HK-2 (cell line): ENCODE measurements at regions not wholly inside any gene's neighbourhood (a gene's known extent, or its start where the extent isn't known, plus 50 kb on each side); places are given as distances from the start of the nearest gene placed in this dataset.
"Not testable (repeated sequence)": the region's sequence is repeated elsewhere in the genome, so short reads cannot be mapped to it uniquely, and the experiment has no call there.

ENCODE experiments used
- DNase-seq: peaks from one replicate; pipeline ENCODE4 v3.0.0-alpha.2; 2018; ENCODE audit not compliant: unreplicated experiment

DNA sequence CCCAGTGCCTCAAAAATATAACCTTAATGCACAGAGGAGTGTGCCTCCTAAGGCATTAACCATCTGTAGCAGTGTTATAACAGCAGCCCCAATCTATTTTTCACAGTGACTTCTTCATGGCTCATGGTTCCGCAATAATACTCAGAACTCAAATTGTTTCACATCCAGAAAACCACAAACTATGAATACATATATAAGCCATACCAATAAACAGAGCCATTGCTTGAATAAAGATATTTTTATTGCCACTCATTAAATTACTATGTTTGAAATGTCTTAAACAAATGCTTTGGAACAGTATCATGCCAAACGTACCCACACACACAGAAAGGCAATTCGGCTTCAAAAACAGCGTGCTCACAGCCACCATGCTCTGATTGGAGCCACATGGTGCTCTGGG, 629.3 kb upstream of the NRP1 start:
- DNase-seq, result no peak

DNA sequence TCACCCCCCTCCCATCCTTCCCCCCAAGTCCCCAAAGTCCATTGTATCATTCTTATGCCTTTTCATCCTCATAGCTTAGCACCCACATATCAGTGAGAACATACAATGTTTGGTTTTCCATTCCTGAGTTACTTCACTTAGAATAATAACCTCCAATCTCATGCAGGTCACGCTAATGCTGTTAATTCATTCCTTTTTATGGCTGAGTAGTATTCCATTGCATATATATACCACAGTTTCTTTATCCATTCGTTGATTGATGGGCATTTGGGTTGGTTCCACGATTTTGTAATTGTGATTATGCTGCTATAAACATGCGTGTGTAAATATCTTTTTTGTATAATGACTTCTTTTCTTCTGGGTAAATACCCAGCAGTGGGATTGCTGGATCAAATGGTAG, 621.9 kb upstream of the NRP1 start:
- not testable (repeated sequence) for DNase-seq

DNA sequence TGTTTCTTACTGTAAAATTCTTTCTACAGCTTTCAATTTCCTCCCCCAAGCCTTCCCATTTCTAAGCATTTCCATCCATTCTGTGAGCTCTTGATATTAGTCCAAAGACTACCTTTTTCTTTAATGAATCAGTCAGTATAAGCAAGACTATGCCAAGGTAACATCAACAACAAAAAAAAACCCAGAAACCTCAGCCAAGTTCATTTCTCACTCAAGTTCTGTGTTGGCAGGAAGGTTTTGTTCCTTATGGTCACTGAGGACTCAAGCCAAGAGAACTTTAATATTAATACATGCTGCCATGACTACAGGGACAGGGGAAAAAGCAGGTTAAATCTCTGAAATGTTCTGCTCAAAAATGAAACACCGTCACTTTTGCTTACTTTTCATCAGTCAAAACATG, 621.2 kb upstream of the NRP1 start:
- DNase-seq, result no peak

DNA sequence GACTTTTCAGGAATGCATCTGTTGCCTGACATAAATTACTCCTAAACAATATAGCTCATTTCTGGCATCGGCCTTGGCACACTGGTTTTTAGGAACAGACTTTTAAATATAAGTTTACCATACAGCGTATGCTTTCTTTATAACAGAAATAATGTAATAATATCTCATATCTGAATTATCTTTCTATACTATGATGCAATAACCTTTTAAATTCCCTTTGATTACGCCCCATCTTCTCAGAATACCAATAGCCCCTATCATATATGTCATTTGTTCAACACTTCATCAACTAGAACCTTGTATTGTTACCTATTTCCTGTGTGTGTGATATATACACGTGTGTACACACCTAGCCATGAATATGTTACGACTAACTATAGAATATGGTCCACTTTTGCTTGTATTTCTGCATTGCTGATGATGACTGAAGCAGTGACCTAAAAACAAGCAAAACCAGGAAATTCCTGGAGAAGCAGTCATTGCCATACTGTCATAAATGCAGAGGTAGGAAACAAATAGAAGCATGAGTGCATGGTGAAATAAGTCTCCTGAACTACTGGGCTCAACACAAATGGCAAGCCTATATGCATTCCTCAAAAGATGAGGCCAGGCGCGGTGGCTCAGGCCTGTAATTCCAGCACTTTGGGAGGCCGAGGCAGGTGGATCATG, 618.4 kb upstream of the NRP1 start:
- no peak for DNase-seq

DNA sequence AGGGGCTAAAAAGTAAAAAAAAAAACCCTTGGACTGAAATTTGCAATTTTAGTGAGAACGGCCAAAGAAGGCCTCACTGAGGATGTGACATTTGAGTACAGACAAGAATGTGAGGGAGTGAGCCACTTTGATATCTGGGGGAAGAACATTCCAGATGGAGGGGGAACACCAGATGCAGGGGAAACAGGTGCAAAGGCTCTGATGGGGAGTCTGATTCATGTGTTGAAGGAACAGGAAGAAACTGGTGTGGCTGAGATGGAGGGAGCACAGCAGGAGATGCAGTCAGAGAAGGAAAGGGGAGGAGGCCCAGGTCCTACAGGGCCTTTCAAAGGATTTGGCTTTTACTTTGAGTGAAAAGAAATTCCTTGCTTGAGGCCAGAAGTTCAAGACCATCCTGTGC, 615.7 kb upstream of the NRP1 start:
- no peak for DNase-seq

DNA sequence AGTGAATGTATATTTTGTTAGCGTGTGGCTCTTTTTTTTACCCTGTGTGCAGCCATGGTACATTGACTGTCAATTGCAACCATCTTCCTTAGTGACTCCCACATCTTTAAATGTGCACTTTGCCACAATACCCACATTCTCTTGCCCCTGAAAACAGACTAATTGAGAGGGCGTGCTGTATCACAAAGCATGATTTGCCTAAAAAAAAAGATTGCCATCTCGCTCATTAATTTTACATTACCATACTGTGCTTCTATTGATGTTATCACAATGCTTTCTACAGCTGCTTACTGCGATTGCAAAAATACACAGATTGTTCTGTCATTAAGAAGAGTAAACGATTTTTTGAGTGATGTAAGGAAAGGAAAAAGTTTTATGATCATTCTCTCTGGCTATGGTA, 613.1 kb upstream of the NRP1 start:
- no peak for DNase-seq

DNA sequence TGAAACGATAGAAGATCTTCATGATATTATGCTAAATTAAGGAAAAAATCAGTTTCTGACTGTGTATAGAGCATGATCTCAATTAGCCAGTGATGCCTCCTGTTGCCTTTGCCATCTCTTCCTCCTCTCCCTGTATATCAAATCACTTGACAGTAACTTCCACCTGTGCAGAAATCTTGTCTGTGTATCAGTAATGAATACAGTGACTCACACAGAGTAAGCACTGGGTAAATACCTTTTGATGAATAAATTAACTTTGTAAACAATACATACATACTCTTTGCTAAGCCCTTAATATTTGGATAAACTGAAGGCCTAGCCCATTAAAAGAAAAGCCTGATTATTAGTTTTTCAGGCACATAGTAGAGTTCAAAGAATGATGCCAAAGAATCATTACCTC, 610.6 kb upstream of the NRP1 start:
- DNase-seq, result no peak

DNA sequence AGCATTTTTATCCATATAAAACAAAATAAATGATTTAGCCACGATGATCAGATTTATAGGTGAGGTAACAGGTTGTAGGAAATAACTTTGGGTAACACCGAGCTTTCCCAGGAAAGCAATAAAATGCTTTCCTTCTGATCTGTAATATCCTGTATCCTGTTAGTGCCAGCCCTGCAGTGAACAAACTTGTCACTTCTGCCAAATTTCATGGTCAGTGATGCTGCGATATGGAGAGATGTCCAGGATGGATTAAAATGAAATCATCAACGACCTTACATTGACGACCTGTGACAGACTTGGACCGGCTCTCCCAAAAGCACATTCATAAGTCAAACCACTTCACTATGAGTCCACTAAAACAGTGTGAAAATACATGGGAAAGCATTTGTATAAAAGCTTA, 608.0 kb upstream of the NRP1 start:
- no peak for DNase-seq

DNA sequence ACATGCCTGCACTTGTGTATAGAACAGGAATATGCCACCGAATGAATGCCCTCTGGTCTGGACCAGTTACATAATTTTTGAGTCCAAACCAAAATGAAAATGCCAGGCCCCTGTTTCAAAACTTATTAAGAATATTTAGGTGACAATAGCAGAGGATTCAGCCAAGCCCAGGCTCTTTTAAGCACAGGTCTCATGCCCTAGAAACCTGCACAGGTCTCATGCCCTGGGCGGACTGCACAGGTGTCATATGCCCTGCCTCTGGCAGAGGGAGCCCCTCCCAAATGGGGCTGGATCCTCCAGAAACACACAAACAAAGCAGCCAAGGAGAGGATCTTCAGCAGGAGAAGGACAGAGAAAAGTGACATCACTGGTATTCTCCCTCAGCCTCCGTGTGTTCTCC, 605.4 kb upstream of the NRP1 start:
- no peak for DNase-seq

DNA sequence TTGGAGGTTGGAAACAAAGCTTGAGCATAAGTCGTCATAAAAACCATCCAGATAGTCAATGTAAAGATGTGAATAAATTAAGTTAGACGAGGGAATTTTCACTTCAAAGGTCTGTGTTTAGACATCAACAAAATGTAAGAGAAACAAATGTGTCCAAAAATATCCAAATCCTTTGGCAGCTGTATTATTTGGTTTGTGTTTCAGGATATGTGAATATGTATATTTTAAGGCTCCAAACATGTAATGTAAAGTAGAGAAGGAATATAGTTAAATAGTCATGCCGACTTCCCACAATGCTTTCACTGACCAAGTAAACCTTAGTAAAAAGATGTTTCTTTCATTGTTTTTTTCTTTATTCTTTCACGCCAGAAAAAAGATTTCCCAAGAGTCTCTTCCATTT, 604.9 kb upstream of the NRP1 start:
- DNase-seq, result no peak

DNA sequence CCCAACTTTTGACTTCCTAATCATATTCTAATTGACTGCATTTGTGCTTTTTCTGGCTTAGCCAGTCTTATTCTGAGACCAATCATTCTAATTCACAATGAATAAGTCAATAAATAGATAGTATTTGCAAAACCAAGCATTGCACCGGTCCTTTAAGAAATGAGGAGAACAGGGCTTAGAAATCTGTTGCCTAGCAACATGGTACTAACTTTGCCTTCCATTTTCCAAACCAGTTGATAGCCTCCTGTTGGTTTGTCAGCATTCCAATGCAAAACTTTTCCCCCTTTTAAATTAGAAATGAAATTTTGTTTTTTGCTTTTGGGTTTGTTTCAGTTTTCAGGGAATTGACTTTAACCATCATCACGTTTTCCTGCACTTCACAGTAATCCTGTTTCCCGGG, 603.5 kb upstream of the NRP1 start:
- DNase-seq, result no peak

DNA sequence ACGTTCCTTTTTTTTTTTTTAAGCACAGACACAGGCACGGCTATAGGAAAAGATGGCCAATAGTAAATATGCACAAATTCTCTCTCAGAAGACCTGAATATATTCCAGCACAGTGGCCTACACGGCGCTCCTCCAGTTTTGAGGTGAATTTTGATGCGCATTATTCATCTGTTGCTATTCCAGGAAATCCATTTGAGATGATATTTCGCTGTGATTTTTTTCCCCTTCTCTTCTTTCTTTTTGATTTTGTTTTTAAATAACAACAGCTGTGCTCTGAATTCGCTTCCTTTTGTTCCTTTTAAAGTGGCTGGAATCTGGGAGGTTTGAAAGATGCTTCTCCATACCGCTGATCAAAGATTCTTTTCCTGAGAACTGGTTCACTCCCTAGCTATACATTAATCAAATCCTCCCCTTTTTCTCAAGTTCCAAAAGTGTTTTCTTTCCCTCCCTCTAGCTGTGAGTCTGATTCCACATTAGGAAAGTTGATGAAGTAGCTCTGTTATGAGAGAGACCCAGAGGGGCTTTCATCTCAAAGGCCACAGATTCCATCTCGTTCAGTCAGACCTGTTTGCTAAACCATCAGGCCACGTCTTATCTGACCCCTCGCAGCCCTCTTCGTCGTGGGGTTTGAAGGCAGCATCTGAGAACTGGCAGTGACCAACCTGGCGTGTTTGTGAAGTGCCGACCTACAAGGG, 602.7 kb upstream of the NRP1 start:
- DNase-seq, result no peak

DNA sequence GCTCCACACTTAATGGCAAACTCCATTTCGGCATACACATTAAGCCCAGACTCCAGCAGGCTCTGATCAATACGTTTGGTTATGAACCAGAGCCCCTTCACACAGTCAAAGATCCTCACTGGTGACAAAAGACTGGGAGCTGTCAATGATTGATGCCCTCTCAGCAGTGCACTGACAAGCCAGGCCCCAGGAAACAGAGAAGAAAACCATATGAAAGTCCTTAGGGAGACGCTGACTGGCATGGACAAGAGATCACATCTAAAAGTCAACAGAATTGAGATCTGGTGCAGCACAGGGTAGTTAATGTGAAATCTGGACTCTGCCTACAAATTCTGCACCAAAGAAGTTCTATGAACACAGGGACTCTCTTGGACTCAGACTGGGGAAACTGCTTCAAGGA, 600.9 kb upstream of the NRP1 start:
- DNase-seq, result no peak

DNA sequence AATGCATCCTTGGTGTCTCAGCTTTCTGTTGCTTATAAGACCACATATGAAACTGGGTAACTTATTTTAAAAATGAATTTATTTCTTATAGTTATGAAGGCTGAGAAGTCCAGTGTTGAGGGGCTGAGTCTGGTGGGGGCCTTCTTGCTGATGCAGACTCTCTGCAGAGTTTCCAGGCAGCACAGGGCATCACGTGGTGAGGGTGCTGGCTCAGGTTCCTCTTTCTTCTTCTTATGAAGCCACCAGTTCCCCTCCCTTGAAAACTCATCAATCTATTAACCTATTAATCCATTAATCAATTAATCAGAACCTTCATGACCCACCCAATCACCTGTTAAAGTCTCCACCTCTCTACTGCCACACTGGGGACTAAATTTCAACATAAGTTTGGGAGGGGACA, 595.6 kb upstream of the NRP1 start:
- no peak for DNase-seq

DNA sequence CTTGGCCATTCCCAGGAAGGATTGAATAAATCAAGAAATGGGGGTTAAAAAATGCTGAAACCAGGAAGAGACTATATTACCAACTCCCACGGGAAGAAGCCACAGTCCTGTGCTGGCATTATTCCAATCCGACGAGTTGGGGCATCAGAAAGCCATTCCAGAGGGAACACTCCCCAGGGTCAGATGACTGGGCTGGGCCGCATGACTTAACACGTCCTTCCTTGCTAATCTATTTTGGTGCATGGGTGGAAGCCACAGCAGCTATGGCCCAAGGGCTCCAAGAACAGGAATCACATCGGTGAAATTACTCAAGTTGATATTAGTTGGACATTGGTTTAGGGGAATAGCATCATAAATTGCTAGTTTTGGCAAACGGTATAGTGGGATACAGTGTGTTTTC, 592.9 kb upstream of the NRP1 start:
- peak; percentile 25 for DNase-seq

DNA sequence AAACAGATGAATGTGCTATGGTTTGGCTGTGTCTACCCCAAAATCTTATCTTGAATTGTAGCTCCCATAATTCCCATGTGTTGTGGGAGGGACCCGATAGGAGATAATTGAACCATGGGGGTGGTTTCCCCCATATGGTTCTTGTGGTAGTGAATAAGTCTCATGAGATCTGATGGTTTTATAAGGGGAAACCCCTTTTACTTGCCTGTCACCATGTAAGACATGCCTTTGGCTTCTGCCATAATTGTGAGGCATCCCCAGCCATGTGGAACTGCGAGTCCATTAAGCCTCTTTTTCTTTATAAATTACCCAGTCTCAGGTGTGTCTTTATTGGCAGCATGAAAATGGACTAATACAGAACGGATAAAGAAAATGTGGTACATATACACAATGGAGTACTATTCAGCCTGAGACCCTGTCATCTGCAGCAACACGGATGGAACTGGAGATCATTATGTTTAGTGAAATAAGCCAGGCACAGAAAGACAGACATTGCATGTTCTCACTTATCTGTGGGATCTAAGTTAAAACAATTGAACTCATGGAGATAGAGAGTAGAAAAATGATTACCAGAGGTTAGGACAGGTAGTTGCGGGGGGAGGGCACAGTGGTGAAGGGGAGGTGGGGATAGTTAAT, 587.6 kb upstream of the NRP1 start:
- no peak for DNase-seq

DNA sequence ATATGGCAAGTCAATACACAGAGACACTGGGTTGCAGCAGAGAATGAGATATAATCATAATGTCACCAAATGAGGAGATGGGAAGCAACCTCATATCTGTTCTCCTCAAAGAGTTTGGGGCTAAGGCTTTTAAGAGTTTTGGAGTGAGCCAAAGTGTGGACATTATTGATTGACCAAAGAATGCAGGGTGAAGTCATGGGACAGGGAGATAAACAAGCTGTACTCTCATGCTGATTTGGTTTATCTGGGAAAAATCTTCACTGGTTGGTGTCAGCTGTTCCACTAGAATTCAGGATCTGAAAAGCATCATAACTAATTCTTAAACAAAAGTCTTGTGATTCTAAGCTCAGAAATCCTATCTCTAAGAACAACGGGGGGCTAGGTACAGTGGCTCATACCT, 585.9 kb upstream of the NRP1 start:
- no peak for DNase-seq

DNA sequence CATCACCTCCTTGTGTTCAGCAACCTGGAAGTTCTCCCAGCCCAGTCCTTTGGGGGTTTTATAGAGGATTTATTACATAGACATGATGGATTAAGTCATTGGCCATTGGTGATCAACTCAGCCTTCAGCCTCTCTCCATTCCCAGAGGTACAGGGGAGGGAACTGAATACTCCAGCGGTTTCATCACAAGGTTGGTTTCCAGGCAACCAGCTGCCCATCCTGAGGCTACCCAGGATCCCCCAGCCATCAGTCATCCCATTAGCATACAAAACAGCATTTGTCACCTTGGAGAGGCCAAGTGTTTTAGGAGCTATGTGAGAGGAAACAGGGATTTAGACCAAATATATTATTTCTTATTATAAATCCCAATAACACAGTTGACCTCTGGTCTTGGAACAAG, 584.8 kb upstream of the NRP1 start:
- DNase-seq, result no peak

DNA sequence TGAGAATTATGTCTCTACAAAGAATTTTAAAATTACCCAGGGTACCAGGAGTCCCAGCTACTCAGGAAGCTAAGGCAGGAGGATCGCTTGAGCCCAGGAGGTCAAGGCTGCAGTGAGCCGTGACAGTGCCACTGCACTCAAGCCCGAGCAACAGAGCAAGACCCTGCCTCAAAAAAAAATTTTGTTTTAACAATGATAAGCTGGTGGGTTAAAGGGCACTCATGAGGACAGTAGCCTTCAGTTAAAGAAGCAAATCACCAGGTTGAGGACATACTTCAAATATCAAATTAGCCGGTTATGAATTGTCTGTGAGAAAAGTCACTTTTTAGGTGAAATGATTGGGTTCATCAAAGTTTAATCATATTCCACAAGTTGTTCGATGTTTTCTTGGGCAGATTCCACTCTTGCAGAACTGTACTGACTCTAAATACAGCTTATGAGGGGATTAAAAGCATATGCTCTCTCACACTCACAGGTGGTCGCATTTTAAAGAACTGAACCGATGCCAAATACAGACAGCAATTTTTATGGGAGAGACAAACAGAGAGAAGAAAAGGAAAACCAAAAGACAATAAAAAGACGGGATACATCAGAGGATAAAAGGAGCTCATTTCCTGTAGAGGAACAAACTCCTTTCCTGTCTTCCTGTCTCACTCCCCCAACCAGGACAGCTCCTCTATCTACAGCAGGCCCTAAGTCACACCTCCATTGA, 582.8 kb upstream of the NRP1 start:
- no peak for DNase-seq

DNA sequence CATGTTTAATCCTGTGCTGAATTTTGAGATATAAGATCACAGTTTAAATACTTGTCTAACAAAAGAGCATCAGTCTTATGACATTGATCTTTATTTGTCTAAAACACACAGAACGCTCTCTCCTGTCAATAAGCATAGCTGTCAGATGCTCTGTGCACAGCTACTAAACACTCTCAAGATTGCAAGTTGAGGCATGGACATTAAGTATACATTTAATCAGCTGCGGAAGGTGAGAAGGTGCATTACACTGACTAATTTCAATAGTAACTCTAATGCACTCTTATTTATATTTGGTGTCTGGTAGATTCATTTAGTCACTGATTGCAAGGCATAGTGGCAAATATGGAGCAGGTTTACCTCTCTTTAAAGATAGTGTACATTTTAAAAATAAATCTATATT, 580.3 kb upstream of the NRP1 start:
- no peak for DNase-seq

DNA sequence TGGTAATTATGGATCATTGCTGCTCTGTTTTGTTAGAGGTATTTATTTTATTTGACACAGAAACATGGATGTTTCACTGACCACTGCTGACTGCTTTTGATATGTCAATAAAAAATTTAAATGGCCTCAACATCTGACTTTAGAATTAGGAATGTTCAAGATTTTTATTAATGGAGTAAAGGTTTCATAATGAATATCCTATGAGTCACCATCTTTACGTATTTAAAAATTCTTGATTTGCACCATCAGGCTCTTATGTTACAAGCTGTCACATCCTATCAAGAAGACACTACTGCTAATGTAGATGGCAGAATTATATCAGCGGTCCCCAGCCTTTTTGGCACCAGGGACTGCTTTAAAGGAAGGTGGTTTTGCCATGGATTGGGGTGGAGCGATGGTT, 578.7 kb upstream of the NRP1 start:
- DNase-seq, result no peak

DNA sequence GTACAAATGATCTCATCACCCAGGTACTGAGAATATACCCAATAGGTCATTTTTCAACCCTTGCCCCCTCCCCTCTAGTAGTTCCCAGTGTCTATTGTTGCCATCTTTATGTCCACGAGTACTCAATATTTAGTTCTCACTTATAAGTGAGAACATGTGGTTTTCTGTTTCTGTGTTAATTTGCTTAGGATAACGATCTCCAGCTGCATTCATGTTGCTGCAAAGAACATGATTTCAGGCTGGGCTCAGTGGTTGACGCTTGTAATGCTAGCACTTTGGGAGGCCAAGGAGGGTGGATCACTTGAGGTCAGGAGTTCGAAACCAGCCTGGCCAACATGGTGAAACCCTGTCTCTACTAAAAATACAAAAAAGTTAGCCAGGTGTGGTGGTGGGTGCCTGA, 575.0 kb upstream of the NRP1 start:
- DNase-seq, result not testable (repeated sequence)

DNA sequence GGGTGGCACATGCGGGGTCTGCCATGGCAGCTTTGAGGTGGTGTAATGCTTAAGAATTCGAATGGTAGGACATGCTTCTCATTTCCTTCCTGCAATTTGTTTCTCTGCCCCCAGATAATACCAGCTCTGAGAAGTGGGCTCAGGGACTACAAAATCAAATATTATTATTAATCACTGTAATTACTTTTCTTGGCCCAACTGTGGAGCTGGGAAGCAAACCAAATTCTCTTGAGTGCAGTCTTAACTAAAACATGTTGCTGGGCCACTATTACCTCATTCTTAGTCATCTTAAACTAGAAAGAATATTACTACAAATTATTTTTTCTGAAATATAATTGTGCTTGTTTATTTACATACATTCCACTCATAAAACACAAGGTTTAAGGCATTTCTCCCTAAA, 566.7 kb upstream of the NRP1 start:
- DNase-seq, result no peak
